HepG2 (cell line): ENCODE measurements at regions not wholly inside any gene's neighbourhood (a gene's known extent, or its start where the extent isn't known, plus 50 kb on each side); places are given as distances from the start of the nearest gene placed in this dataset.

Experiments used
- ATAC-seq: fragments of 200-7000 bp; cut with Tn5 transposase; 3 replicates; pipeline ENCODE4 v1.9.1; 2020; ENCODE audit warnings: mild to moderate bottlenecking, moderate library complexity
- BruUV-seq: library from RNA; stranded (reverse); fragments of 400-500 nt; replicated peaks from 2 replicates; lab custom pipeline; 2021; lab: Mats Ljungman, UMichigan
- CTCF ChIA-PET: fragments of 300-600 bp; formaldehyde crosslinking; extraction: SDS; loops from one replicate; lab custom pipeline; 2021; ENCODE audit warnings: low total read pairs, inconsistent platforms, low intra/inter-chr PET ratio; lab: Yijun Ruan, JAX
- POLR2A ChIA-PET: fragments of 350-600 bp; sonication (Branson Sonifier 250); formaldehyde crosslinking; loops from one replicate; lab custom pipeline; 2020; ENCODE audit warnings: antibody characterized with exemption, inconsistent platforms; lab: Yijun Ruan, JAX
- DNase-seq: peaks from one replicate; pipeline ENCODE4 v3.0.0-alpha.2; 2015; ENCODE audit warnings: low spot score
- FAIRE-seq: peaks from 3 replicates; lab custom pipeline; 2011; peaks lifted over from hg19 to GRCh38; lab: Jason Lieb, UNC
- H2AFZ ChIP-seq: one replicate; pipeline ENCODE4 v1.6.1; 2011; ENCODE audit warnings: low read length, inconsistent platforms
- H3K27ac ChIP-seq: fragments of 300-600 bp; 3 replicates; pipeline ENCODE4 v1.8.0; 2011; ENCODE audit warnings: mixed run types, mild to moderate bottlenecking, mixed read lengths, low read length, inconsistent platforms; ENCODE audit not compliant: insufficient read depth; ENCODE audit errors: extremely low read length
- H3K27me3 ChIP-seq, 2 experiments: fragments of 200-600 bp in 1 of 2; 2 replicates in 1 of 2; 3 replicates in 1 of 2; pipeline versions ENCODE4 v1.6.0 to v1.8.0; 2011; ENCODE audit warnings: low read length in 2 of 2, mild to moderate bottlenecking in 2 of 2, moderate library complexity in 2 of 2, inconsistent platforms in 1 of 2; ENCODE audit not compliant: insufficient read depth in 2 of 2, control insufficient read depth in 1 of 2
- H3K36me3 ChIP-seq, 2 experiments: fragments of 200-600 bp in 1 of 2; replicated peaks in 1 of 2; 2 replicates in 1 of 2; 3 replicates in 1 of 2; pipeline versions ENCODE4 v1.5.1 to v1.8.0; 2011; ENCODE audit warnings: low read length in 2 of 2, inconsistent platforms in 1 of 2; ENCODE audit not compliant: insufficient read depth in 2 of 2, control insufficient read depth in 1 of 2
- H3K4me1 ChIP-seq: 2 replicates; pipeline ENCODE4 v1.5.1; 2012; ENCODE audit warnings: low read length, inconsistent platforms; ENCODE audit not compliant: insufficient read depth
- H3K4me2 ChIP-seq: 2 replicates; pipeline ENCODE4 v1.6.0; 2011; ENCODE audit warnings: low read depth, low read length, inconsistent platforms
- H3K4me3 ChIP-seq, 3 experiments: fragments of 200-600 bp in 1 of 3; sonication (generic), shearing (Covaris generic) in 1 of 3; replicated peaks in 1 of 3; 2 replicates each; pipeline ENCODE4 v1.5.1; 2011 to 2016; ENCODE audit warnings: low read length in 3 of 3, inconsistent platforms in 2 of 3, low read depth in 2 of 3, mild to moderate bottlenecking in 2 of 3, control low read depth in 1 of 3, mixed read lengths in 1 of 3; ENCODE audit not compliant: insufficient read depth in 1 of 3
- H3K79me2 ChIP-seq: one replicate; pipeline ENCODE4 v1.6.1; 2011; ENCODE audit warnings: low read length, inconsistent platforms; ENCODE audit not compliant: insufficient read depth
- H3K9ac ChIP-seq: 2 replicates; pipeline ENCODE4 v1.6.0; 2011; ENCODE audit warnings: mild to moderate bottlenecking, low read depth, low read length, inconsistent platforms; ENCODE audit not compliant: insufficient read depth
- H3K9me3 ChIP-seq: 2 replicates; pipeline ENCODE4 v1.5.1; 2012; ENCODE audit warnings: mild to moderate bottlenecking, low read length
- H4K20me1 ChIP-seq: 2 replicates; pipeline ENCODE4 v1.6.0; 2011; ENCODE audit warnings: inconsistent platforms, mild to moderate bottlenecking, low read length, moderate library complexity; ENCODE audit not compliant: insufficient read depth
- DR1 ChIP-seq: sonication (generic); formaldehyde crosslinking; IDR thresholded peaks from 2 replicates; pipeline ENCODE4 v1.8.0; 2021; ENCODE audit warnings: mild to moderate bottlenecking, missing genetic modification reagents, inconsistent platforms
- HOXA9 ChIP-seq: sonication (generic); formaldehyde crosslinking; IDR thresholded peaks from 2 replicates; pipeline ENCODE4 v1.8.1; 2022; ENCODE audit warnings: missing genetic modification reagents, mild to moderate bottlenecking, moderate library complexity, borderline replicate concordance
- IKZF4 ChIP-seq: sonication (generic); formaldehyde crosslinking; IDR thresholded peaks from 2 replicates; pipeline ENCODE4 v1.5.1; 2020; ENCODE audit warnings: borderline replicate concordance, mild to moderate bottlenecking, low read depth, missing genetic modification reagents; ENCODE audit errors: not compliant biosample characterization
- TAF1 ChIP-seq: sonication (generic); formaldehyde crosslinking; IDR thresholded peaks from 2 replicates; pipeline ENCODE4 v1.4.0; 2020; ENCODE audit warnings: missing genetic modification reagents
- ZNF230 ChIP-seq: sonication (generic); formaldehyde crosslinking; IDR thresholded peaks from 2 replicates; pipeline ENCODE4 v1.4.0; 2020; ENCODE audit warnings: mild to moderate bottlenecking, missing genetic modification reagents
- ZNF329 ChIP-seq: sonication (generic); formaldehyde crosslinking; IDR thresholded peaks from 2 replicates; pipeline ENCODE4 v1.9.0; 2021; ENCODE audit warnings: low read depth, mild to moderate bottlenecking, missing genetic modification reagents
- ZNF367 ChIP-seq: sonication (generic); formaldehyde crosslinking; IDR thresholded peaks from 2 replicates; pipeline ENCODE4 v1.4.0; 2020; ENCODE audit warnings: missing genetic modification reagents, borderline replicate concordance
- WGBS: methylation state at CpG from one replicate; pipeline ENCODE4 v1.1.6; 2017; ENCODE audit warnings: low lambda C conversion rate; 5-methylcytosine and 5-hydroxymethylcytosine counted together
- in situ Hi-C: cut with HindIII; loops from 2 replicates; pipeline ENCODE4 v1.10.0; 2017; ENCODE audit warnings: low pct_unique_long_range_greater_than_20kb; ENCODE audit not compliant: extremely low pct_ligation_motif_present
- intact Hi-C: fragments of 100-400 bp; cut with micrococcal nuclease; formaldehyde crosslinking; loops from one replicate; pipeline ENCODE4 v1.10.0; 2022; ENCODE audit not compliant: unreplicated experiment
- TF ChIP-seq, protein P1 (sequence below): sonication (generic); formaldehyde crosslinking; IDR thresholded peaks from 2 replicates; pipeline ENCODE4 v1.4.0; 2020; ENCODE audit warnings: missing genetic modification reagents
- TF ChIP-seq, protein P2 (sequence below): sonication (generic); formaldehyde crosslinking; IDR thresholded peaks from 2 replicates; pipeline ENCODE4 v1.5.0; 2020; ENCODE audit warnings: missing genetic modification reagents, mild to moderate bottlenecking, borderline replicate concordance
- TF ChIP-seq, protein P3 (sequence below): sonication (generic); formaldehyde crosslinking; conservative IDR thresholded peaks from 2 replicates; pipeline ENCODE4 v1.8.0; 2022; ENCODE audit warnings: missing genetic modification reagents

DNA sequence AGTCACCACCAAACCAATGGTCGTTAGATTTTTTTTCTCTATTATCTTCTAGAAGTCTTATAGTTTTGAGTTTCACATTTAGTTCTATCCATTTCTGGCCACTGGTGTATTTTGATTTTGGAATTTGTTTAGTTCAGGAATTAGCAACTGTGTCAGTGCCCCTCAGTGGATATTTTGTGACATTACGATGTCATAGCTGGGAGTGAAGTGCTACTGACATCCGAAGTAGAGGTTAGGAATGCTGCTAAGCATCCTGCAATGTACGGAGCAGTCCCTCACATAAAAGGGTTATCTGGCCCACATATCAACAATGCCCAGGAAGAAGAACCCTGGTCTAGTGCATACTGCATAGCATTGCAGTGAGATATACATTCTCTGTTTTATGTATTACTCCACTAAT is 157.4 kb upstream of the RGPD4 start:
- no TSS peak for BruUV-seq
- Histone ChIP-seq H3K27me3 (no peaks in the 10 kb centered on the region), H3K4me1 (no peaks in the 10 kb centered on the region), H3K4me3 (no peak overlapping the region), H3K79me2 (no peaks in the 10 kb centered on the region), H3K36me3 (no peaks in the 10 kb centered on the region), H3K9me3 (peaks cover 29% of the 10 kb centered on the region), H3K9ac (no peak overlapping the region), H2AFZ (no peak overlapping the region), H3K27ac (no peak overlapping the region), H4K20me1 (no peaks in the 10 kb centered on the region), H3K4me2 (no peak overlapping the region)
- CTCF ChIA-PET, result no interaction called here
- POLR2A ChIA-PET, result no interaction called here
- ATAC-seq (no peak), DNase-seq (no peak), FAIRE-seq (no peak)
- intact Hi-C loops (no loop called here), in situ Hi-C loops (no loop called here)
- no peak for TF ChIP-seq ZNF329
- TF ChIP-seq IKZF4 (CRISPR knock-in tag), result no peak
- TF ChIP-seq TAF1, result no peak
- no peak for TF ChIP-seq HOXA9 (CRISPR knock-in tag)
- TF ChIP-seq, protein P1, sequence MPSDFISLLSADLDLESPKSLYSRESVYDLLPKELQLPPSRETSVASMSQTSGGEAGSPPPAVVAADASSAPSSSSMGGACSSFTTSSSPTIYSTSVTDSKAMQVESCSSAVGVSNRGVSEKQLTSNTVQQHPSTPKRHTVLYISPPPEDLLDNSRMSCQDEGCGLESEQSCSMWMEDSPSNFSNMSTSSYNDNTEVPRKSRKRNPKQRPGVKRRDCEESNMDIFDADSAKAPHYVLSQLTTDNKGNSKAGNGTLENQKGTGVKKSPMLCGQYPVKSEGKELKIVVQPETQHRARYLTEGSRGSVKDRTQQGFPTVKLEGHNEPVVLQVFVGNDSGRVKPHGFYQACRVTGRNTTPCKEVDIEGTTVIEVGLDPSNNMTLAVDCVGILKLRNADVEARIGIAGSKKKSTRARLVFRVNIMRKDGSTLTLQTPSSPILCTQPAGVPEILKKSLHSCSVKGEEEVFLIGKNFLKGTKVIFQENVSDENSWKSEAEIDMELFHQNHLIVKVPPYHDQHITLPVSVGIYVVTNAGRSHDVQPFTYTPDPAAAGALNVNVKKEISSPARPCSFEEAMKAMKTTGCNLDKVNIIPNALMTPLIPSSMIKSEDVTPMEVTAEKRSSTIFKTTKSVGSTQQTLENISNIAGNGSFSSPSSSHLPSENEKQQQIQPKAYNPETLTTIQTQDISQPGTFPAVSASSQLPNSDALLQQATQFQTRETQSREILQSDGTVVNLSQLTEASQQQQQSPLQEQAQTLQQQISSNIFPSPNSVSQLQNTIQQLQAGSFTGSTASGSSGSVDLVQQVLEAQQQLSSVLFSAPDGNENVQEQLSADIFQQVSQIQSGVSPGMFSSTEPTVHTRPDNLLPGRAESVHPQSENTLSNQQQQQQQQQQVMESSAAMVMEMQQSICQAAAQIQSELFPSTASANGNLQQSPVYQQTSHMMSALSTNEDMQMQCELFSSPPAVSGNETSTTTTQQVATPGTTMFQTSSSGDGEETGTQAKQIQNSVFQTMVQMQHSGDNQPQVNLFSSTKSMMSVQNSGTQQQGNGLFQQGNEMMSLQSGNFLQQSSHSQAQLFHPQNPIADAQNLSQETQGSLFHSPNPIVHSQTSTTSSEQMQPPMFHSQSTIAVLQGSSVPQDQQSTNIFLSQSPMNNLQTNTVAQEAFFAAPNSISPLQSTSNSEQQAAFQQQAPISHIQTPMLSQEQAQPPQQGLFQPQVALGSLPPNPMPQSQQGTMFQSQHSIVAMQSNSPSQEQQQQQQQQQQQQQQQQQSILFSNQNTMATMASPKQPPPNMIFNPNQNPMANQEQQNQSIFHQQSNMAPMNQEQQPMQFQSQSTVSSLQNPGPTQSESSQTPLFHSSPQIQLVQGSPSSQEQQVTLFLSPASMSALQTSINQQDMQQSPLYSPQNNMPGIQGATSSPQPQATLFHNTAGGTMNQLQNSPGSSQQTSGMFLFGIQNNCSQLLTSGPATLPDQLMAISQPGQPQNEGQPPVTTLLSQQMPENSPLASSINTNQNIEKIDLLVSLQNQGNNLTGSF (CRISPR knock-in tag), result no peak
- no peak for TF ChIP-seq ZNF230 (CRISPR knock-in tag)
- TF ChIP-seq, protein P2, sequence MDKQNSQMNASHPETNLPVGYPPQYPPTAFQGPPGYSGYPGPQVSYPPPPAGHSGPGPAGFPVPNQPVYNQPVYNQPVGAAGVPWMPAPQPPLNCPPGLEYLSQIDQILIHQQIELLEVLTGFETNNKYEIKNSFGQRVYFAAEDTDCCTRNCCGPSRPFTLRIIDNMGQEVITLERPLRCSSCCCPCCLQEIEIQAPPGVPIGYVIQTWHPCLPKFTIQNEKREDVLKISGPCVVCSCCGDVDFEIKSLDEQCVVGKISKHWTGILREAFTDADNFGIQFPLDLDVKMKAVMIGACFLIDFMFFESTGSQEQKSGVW (CRISPR knock-in tag), result no peak
- TF ChIP-seq ZNF367 (CRISPR knock-in tag), result no peak
- TF ChIP-seq, protein P3, sequence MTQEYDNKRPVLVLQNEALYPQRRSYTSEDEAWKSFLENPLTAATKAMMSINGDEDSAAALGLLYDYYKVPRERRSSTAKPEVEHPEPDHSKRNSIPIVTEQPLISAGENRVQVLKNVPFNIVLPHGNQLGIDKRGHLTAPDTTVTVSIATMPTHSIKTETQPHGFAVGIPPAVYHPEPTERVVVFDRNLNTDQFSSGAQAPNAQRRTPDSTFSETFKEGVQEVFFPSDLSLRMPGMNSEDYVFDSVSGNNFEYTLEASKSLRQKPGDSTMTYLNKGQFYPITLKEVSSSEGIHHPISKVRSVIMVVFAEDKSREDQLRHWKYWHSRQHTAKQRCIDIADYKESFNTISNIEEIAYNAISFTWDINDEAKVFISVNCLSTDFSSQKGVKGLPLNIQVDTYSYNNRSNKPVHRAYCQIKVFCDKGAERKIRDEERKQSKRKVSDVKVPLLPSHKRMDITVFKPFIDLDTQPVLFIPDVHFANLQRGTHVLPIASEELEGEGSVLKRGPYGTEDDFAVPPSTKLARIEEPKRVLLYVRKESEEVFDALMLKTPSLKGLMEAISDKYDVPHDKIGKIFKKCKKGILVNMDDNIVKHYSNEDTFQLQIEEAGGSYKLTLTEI (CRISPR knock-in tag), result no peak
- TF ChIP-seq DR1, result no peak
- WGBS, result 5% methylated on average over 4 of the region's 4 CpGs
